ENCODE measurements at regions not wholly inside any gene's neighbourhood (a gene's known extent, or its start where the extent isn't known, plus 50 kb on each side); places are given as distances from the start of the nearest gene placed in this dataset.

DNA sequence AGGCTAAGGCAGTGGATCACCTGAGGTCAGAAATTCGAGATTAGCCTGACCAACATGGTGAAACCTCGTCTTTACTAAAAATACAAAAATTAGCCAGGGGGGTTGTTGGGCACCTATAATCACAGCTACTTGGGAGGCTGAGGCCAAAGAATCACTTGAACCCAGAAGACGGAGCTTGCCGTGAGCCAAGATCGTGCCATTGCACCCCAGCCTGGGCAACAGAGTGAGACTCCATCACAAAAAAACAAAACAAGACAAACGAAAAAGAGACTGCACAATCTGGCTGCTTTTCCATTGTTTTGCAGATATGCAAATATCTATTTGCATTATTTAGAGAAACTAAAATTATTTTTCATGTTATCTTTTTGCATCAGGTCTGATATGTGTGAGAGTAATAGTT is 83.6 kb downstream of the ZNF486 start:
- ATAC-seq (replicated peaks in 6 of 8), result no peak
- no peak overlapping the region for H3K27ac ChIP-seq
- no peak overlapping the region for H3K4me3 ChIP-seq
- H3K4me1 ChIP-seq (replicated peaks in 1 of 2), result no peaks in the 10 kb centered on the region
- in situ Hi-C loops (cut with MboI; ENCODE audit: low pct_unique_long_range_greater_than_20kb in 2 of 9, low sequenced_read_pairs in 9 of 9, unreplicated experiment in 9 of 9), result no loop called here
- 14 to 93% (median 62%) methylated on average over 1 to 6 of the region's 6 CpGs; no CpG with 5 or more reads in 1 of the 10 experiments for WGBS, 10 experiments

GRCh38 chr19:20250121-20250520 is 83.1 kb downstream of the ZNF486 start:
- in situ Hi-C loops (cut with MboI; ENCODE audit: low pct_unique_long_range_greater_than_20kb in 2 of 9, low sequenced_read_pairs in 9 of 9, unreplicated experiment in 9 of 9), result no loop called here
- 0 to 83% (median 54%) methylated on average over 1 of the region's 1 CpG; no CpG with 5 or more reads in 2 of the 10 experiments for WGBS, 10 experiments

More at GRCh38 chr19:20250121-20250520, 83.1 kb downstream of the ZNF486 start:
- Histone ChIP-seq H3K4me1 (replicated peaks in 1 of 2) (no peaks in the 10 kb centered on the region), H3K27ac (no peak overlapping the region), H3K4me3 (no peak overlapping the region)
- no peak for ATAC-seq (replicated peaks in 6 of 8)
